ENCODE measurements at regions not wholly inside any gene's neighbourhood (a gene's known extent, or its start where the extent isn't known, plus 50 kb on each side); places are given as distances from the start of the nearest gene placed in this dataset.
"Not testable (repeated sequence)": the region's sequence is repeated elsewhere in the genome, so short reads cannot be mapped to it uniquely, and the experiment has no call there.

DNA sequence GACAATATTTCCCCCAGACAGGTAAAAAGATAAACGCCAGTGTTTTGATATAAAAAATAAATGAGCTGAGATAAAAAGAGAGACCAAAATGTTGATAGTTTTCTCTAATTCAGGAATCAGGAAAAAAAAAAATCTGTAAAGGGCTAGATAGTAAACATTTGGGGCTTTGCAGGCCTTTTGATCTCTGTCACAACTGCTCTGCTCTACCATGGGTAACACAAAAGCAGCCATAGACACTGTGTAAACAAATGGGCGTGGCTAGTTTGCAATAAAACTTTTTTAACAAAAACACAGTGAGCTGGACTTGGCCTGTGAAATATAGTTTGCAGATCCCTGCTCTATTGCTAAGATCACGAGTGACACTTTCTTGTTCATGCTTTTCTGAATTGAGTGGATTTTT is 219.1 kb upstream of the STXBP5 start:
- POLR2A ChIA-PET, result no interaction called here
- CTCF ChIA-PET, result no interaction called here
- no peak overlapping the region for H3K4me3 Mint-ChIP-seq
- ATAC-seq (peak; percentile 62), DNase-seq (ENCODE audit: low spot score) (no peak)
- H3K27me3 Mint-ChIP-seq (ENCODE audit: low read depth), result no peaks in the 10 kb centered on the region
- 0 out of 2 replicates have a peak, but pooled peaks have one; percentile 19 for TF ChIP-seq GABPB1 (CRISPR knock-in tag; IDR thresholded peaks at IDR 0.05)
- TF ChIP-seq TEAD4 (CRISPR knock-in tag; IDR thresholded peaks at IDR 0.05), result no peak
- H3K27ac Mint-ChIP-seq, result no peak overlapping the region
- peaks cover 7% of the 10 kb centered on the region; the same call in 1 of the 2 replicates for H3K4me1 Mint-ChIP-seq
- no peaks in the 10 kb centered on the region for H3K36me3 Mint-ChIP-seq
- H3K9me3 Mint-ChIP-seq, result peaks cover 14% of the 10 kb centered on the region; the same call in 1 of the 2 replicates

DNA sequence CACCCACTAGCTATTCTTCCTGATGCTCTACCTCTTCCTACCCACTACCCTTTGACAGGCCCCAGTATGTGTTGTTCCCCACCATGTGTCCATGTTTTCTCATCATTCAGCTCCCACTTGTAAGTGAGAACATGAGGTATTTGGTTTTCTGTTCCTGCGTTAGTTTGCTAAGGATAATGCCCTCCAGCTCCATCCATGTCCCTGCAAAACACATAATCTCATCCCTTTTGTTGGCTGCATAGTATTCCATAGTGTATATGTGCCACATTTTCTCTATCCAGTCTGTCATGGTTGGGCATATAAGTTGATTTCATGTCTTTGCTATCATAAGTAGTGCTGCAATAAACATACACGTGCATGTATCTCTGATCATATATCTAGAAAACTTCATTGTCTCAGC is 218.3 kb upstream of the STXBP5 start:
- no peak overlapping the region for H3K27ac Mint-ChIP-seq
- TF ChIP-seq RORB (CRISPR knock-in tag; IDR thresholded peaks at IDR 0.05) (no peak), ATF6 (CRISPR knock-in tag; IDR thresholded peaks at IDR 0.05) (no peak), FOXJ3 (CRISPR knock-in tag; IDR thresholded peaks at IDR 0.05; ENCODE audit: borderline replicate concordance) (no peak), ZNF671 (CRISPR knock-in tag; IDR thresholded peaks at IDR 0.05) (no peak), NFE2L1 (CRISPR knock-in tag; IDR thresholded peaks at IDR 0.05) (no peak), USF2 (CRISPR knock-in tag; IDR thresholded peaks at IDR 0.05) (no peak), TCF7 (CRISPR knock-in tag; IDR thresholded peaks at IDR 0.05; ENCODE audit: low read depth) (no peak), ZNF263 (CRISPR knock-in tag; IDR thresholded peaks at IDR 0.05; ENCODE audit: low read depth) (no peak), ZNF121 (CRISPR knock-in tag; IDR thresholded peaks at IDR 0.05) (no peak), ZNF416 (CRISPR knock-in tag; IDR thresholded peaks at IDR 0.05) (no peak), ESRRA (CRISPR knock-in tag; IDR thresholded peaks at IDR 0.05; ENCODE audit: borderline replicate concordance) (no peak)
- TF ChIP-seq, protein P1, sequence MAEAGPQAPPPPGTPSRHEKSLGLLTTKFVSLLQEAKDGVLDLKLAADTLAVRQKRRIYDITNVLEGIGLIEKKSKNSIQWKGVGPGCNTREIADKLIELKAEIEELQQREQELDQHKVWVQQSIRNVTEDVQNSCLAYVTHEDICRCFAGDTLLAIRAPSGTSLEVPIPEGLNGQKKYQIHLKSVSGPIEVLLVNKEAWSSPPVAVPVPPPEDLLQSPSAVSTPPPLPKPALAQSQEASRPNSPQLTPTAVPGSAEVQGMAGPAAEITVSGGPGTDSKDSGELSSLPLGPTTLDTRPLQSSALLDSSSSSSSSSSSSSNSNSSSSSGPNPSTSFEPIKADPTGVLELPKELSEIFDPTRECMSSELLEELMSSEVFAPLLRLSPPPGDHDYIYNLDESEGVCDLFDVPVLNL (CRISPR knock-in tag; IDR thresholded peaks at IDR 0.05; ENCODE audit: borderline replicate concordance, low read depth), result no peak
- TF ChIP-seq, protein P2, sequence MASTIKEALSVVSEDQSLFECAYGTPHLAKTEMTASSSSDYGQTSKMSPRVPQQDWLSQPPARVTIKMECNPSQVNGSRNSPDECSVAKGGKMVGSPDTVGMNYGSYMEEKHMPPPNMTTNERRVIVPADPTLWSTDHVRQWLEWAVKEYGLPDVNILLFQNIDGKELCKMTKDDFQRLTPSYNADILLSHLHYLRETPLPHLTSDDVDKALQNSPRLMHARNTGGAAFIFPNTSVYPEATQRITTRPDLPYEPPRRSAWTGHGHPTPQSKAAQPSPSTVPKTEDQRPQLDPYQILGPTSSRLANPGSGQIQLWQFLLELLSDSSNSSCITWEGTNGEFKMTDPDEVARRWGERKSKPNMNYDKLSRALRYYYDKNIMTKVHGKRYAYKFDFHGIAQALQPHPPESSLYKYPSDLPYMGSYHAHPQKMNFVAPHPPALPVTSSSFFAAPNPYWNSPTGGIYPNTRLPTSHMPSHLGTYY (CRISPR knock-in tag; IDR thresholded peaks at IDR 0.05), result no peak
- TF ChIP-seq, protein P3, sequence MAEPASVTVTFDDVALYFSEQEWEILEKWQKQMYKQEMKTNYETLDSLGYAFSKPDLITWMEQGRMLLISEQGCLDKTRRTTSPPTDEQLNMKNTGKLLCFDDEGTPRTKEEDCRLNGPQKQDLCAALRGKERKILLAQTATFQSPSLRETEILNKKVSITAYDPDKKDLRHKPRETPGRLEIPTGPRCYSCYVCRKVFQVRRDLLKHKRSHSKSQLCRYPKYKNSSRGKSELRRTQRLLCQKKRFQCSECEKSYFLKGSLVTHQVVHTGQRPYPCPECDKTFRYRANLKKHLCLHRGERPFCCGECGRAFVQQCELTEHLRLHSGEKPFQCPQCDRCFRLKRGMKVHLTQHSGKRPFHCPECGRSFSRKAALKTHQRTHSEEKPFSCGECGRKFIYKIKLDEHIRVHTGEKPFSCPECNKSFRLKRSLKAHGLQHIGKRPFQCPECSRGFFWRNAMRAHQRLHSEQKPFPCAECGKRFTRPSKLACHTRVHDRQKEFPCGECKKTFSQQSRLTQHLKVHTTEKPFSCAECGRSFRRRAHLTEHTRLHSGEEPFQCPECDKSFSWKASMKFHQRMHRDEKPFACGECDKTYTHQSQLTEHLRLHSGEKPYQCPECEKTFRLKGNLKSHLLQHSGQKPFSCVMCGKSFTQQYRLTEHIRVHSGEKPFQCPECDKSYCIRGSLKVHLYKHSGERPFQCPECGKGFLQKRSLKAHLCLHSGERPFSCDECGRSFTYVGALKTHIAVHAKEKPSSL (CRISPR knock-in tag; conservative IDR thresholded peaks at IDR 0.05), result no peak
- TF ChIP-seq, protein P4, sequence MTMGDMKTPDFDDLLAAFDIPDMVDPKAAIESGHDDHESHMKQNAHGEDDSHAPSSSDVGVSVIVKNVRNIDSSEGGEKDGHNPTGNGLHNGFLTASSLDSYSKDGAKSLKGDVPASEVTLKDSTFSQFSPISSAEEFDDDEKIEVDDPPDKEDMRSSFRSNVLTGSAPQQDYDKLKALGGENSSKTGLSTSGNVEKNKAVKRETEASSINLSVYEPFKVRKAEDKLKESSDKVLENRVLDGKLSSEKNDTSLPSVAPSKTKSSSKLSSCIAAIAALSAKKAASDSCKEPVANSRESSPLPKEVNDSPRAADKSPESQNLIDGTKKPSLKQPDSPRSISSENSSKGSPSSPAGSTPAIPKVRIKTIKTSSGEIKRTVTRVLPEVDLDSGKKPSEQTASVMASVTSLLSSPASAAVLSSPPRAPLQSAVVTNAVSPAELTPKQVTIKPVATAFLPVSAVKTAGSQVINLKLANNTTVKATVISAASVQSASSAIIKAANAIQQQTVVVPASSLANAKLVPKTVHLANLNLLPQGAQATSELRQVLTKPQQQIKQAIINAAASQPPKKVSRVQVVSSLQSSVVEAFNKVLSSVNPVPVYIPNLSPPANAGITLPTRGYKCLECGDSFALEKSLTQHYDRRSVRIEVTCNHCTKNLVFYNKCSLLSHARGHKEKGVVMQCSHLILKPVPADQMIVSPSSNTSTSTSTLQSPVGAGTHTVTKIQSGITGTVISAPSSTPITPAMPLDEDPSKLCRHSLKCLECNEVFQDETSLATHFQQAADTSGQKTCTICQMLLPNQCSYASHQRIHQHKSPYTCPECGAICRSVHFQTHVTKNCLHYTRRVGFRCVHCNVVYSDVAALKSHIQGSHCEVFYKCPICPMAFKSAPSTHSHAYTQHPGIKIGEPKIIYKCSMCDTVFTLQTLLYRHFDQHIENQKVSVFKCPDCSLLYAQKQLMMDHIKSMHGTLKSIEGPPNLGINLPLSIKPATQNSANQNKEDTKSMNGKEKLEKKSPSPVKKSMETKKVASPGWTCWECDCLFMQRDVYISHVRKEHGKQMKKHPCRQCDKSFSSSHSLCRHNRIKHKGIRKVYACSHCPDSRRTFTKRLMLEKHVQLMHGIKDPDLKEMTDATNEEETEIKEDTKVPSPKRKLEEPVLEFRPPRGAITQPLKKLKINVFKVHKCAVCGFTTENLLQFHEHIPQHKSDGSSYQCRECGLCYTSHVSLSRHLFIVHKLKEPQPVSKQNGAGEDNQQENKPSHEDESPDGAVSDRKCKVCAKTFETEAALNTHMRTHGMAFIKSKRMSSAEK (CRISPR knock-in tag; IDR thresholded peaks at IDR 0.05; ENCODE audit: borderline replicate concordance), result no peak
- no peaks in the 10 kb centered on the region for H3K27me3 Mint-ChIP-seq (ENCODE audit: low read depth)
- H3K9me3 Mint-ChIP-seq, result peaks cover 14% of the 10 kb centered on the region; the same call in 1 of the 2 replicates
- CTCF ChIA-PET, result no interaction called here
- POLR2A ChIA-PET, result no interaction called here
- no peak for ATAC-seq
- no peaks in the 10 kb centered on the region for H3K36me3 Mint-ChIP-seq
- H3K4me1 Mint-ChIP-seq, result peaks cover 7% of the 10 kb centered on the region; the same call in 1 of the 2 replicates
- no peak for DNase-seq (ENCODE audit: low spot score)
- no peak overlapping the region for H3K4me3 Mint-ChIP-seq

DNA sequence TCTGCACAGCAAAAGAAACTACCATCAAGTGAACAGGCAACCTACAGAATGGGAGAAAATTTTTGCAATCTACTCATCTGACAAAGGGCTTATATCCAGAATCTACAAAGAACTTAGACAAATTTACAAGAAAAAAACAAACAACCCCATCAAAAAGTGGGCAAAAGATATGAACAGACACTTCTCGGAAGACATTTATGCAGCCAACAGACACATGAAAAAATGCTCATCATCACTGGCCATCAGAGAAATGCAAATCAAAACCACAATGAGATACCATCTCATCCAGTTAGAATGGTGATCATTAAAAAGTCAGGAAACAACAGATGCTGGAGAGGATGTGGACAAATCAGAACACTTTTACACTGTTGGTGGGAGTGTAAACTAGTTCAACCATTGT is 216.3 kb upstream of the STXBP5 start:
- H3K4me1 Mint-ChIP-seq, result not testable (repeated sequence)

More for the DNA sequence above, 216.3 kb upstream of the STXBP5 start:
- DNase-seq (ENCODE audit: low spot score); ATAC-seq; H3K4me3 Mint-ChIP-seq; H3K27me3 Mint-ChIP-seq (ENCODE audit: low read depth); H3K36me3 Mint-ChIP-seq; H3K27ac Mint-ChIP-seq; POLR2A ChIA-PET; CTCF ChIA-PET: not testable (repeated sequence)
- H3K9me3 Mint-ChIP-seq, result peaks cover 20% of the 10 kb centered on the region

Measured in WTC11 (cell line).